GM18867 (cell line): ENCODE measurements at regions not wholly inside any gene's neighbourhood (a gene's known extent, or its start where the extent isn't known, plus 50 kb on each side); places are given as distances from the start of the nearest gene placed in this dataset.

Experiments used
- ATAC-seq: cut with Tn5 transposase; IDR thresholded peaks from one replicate; pipeline ENCODE4 v1.9.1; 2021; ENCODE audit warnings: mild to moderate bottlenecking, moderate library complexity; ENCODE audit not compliant: unreplicated experiment

GRCh38 chr12:118689793-118690192 is 291.5 kb upstream of the SRRM4 start:
- no peak for ATAC-seq

GRCh38 chr12:118690506-118690905 is 290.8 kb upstream of the SRRM4 start:
- no peak for ATAC-seq

DNA sequence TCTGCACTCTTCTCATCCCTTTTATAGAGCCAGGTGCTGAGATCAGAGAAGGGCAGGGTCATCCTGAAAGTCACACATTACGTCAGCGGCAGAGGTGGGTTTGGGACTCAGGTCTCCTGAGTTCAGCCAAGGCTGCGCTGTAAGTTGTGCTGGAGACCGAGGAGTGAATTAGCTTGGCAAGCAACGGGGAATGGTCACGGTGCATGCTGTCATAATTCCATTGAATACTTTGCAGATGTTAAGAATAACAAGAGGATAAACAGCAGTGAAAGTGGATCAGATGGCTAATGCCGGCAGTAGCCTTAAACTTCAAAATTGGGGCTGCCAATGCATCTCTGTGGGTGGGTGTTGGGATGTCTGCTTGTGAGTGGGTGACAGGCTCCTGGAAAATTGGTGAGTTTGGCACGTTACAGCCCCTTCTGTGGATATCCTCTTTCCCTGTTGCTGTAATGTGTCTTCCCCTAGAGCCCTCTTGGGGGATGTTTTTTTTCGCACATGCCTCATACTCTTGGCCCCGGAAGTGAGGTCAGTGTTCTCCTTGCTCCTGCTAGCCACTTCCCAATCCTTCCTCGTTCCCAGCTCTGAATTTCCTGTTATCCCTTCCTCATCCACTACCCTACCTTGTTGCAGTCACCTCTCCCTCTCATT is 287.1 kb upstream of the SRRM4 start:
- ATAC-seq, result no peak

GRCh38 chr12:118704527-118705241 is 276.7 kb upstream of the SRRM4 start:
- no peak for ATAC-seq

GRCh38 chr12:118706437-118706836 is 274.9 kb upstream of the SRRM4 start:
- no peak for ATAC-seq

GRCh38 chr12:118709946-118710345 is 271.4 kb upstream of the SRRM4 start:
- no peak for ATAC-seq

- no peak for ATAC-seq
Measured at GRCh38 chr12:118711185-118711584, 270.2 kb upstream of the SRRM4 start.

DNA sequence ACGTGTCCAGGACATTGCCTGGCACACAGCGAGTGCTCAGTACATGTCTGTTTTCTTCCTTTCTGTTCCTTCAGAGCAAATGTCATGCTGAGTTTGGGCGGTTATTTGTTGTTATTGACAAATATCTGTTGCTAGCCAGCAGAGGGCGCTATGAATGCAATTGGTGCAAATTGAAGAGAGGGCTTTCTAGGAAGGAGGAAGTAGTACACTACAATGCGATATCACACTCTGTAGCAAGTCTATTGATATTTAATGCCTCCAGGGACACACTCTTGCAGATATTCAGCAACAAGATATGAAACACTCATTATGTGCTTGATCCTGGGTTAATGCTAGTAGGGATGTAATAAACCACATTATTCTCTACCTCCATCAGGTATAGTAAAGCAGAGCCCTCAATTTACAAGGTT is 267.3 kb upstream of the SRRM4 start:
- peak; percentile 67 for ATAC-seq

- no peak for ATAC-seq
Measured at GRCh38 chr12:118714500-118714899, 266.8 kb upstream of the SRRM4 start.

GRCh38 chr12:118715647-118716046 is 265.7 kb upstream of the SRRM4 start:
- no peak for ATAC-seq

DNA sequence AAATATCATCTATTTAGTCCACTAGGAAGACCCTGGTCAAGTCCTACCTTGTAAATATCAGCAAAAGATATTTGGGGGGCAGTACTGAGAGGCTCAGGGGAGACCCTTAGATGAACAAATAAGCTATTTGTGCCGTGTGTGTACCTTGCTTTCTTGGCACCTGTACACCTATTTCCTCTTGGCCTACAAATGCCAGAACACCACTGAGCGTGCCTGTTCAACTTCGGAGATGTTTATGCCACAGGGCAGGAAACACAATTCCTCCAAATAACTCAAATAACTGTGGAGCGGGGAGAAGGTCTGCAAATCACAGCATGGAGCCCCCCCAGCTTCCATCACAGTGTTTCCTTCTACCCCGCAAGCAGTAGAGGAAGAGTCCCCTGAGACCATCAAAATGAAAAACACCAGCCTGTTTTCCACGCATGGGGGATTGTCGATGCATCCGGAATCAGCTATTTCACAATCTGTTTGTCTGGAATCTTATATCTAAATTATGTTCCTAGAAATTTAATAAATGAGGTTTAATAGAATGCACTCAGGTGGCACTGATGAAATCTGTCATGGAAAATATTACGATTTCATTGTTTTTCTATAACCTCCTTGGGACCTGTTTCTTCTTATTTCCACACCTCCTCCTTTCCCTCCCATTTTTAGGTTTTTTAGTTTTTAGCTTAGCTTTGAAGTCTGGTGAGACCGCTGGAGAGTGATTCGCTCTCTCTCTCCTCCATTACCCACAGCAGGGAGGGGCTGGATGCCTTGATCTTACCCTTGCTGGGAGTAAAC is 254.0 kb upstream of the SRRM4 start:
- no peak for ATAC-seq

DNA sequence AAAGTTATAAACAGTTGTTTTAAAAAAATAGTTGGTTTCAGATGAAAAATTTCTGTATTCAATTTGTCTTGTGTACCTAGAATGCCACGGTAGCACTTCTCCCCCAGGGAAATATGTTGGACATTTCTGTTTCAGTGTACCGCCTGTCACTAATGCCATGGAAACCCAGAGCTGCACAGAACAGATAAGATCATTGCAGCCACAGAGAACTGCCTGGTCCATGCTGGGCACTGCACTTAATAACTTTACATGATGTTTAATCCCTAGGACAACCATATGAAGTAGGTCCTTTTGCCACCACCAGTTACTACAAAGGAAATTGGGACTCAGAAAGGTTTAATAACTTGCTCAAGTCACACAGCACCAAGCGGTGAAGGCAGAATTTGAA is 253.4 kb upstream of the SRRM4 start:
- ATAC-seq, result no peak

- ATAC-seq, result no peak
Measured at GRCh38 chr12:118734266-118734665, 247.1 kb upstream of the SRRM4 start.

- ATAC-seq, result no peak
Measured at GRCh38 chr12:118737985-118738540, 243.3 kb upstream of the SRRM4 start.

DNA sequence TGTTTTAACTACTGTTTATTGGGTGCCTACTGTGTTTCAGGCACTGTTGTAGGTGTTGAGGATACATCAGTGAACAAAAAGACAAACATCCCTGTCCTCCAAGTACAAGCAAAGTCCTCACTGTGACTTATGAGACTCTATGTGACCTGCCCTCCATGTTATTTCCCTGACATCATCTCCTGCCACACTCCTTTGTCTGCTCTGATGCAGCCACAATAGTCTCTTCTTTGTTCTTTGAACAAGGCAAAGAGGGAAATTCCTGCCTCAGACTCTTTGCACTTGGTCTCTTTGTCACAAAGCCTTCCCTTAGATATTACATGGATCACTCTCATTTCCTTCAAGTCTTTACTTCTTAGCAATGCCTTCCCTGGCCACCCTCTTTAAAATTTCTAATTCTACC is 240.1 kb upstream of the SRRM4 start:
- ATAC-seq, result no peak

DNA sequence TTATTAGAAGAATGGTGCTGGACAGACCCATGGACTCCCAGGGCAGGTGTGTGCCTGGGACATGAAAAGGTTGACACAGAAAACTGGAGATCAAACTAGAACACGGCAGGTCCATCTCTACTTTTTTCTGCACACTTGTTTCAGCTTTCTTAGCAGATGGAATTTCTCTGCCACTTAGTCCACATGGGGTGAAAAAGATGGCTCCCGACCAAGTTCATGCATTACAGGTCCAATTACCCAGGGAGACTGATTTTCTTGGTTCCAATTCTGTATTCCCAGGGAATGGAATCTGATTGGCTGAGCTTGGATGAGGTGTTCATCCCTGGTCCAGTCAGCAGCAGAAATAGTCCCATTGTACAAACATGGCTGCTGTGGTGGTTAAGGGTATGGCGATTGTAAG is 238.9 kb upstream of the SRRM4 start:
- ATAC-seq, result no peak

DNA sequence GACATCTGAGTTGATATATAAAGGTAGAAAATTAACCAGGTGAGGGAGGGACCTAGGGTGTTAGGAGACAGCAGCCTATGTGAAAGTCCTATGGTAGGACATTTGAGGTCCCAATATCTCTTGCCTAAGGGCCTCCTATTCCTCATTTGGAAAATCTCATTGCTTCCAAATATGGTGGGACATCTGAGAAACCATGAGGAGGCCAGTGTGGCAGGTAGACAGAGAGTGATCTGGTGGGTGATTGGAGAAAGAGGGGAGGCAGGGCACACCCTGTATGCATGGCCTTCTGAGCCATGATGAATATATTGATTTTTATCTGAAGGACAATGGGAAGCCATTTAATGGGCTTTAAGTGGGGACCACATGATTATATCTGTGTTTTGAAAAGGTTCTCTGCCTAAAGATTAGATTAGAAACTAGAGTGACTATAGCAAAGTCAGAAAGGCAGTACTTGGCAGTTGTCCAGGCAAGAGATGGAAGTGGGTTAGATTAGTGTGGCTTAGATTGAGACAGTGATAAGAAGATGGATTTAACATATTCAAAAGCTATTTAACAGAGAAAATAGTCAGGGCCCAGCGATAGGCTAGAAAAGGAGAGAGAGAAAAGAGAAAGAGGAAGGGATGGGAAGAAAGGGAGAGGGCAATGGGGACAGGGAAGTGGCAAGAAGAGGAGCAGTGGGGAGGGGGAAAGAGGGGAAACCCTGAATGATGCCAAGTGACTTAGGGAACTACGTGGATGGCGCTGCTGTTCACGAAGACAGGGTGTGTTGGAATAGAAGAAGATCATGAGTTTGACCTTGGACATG is 237.2 kb upstream of the SRRM4 start:
- no peak for ATAC-seq

DNA sequence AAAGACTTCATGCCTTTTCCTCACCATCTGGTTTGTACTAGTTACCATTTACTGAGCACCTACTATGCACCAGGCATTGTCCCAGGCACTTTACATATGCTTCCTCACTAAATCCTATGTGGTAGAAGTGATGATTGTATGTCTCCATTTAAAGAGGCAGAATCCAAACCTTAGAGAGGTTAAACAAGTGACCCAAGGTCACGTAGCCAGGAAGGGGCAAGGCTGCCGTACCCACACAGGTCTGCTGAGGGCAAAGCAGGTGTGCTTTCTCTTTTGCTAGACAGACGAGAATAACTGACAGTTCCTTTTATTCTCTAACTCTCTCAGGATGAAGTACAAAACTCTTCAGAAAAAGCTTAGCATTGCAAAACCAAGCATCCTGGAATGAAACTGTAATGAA is 235.2 kb upstream of the SRRM4 start:
- ATAC-seq, result no peak

- no peak for ATAC-seq
Measured at GRCh38 chr12:118746960-118747359, 234.4 kb upstream of the SRRM4 start.

- no peak for ATAC-seq
Measured at GRCh38 chr12:118747771-118748170, 233.6 kb upstream of the SRRM4 start.
